Right lobe of liver (tissue), 4 donors: ENCODE measurements at regions not wholly inside any gene's neighbourhood (a gene's known extent, or its start where the extent isn't known, plus 50 kb on each side); places are given as distances from the start of the nearest gene placed in this dataset.

Source experiments
- POLR2A ChIP-seq: fragments of 450-650 bp; IDR thresholded peaks from one replicate; pipeline ENCODE4 v1.6.1; 2017; ENCODE audit warnings: antibody characterized with exemption, mild to moderate bottlenecking
- TF ChIP-seq, protein P1 (sequence below), 4 donors: fragments of 200-600 bp in 3 of 4; fragments of 450-650 bp in 1 of 4; IDR thresholded peaks; one replicate each; pipeline versions ENCODE4 v1.5.1 to v1.8.0; 2016 to 2022; ENCODE audit warnings: antibody characterized with exemption in 4 of 4, mild to moderate bottlenecking in 2 of 4
- donor health status: DM: no; HTN: no; CAD: no.
- donor health status: DM: no; HTN: no; CAD: no.
- donor health status: DM: no; HTN: yes; CAD: no.

- TF ChIP-seq, protein P1, sequence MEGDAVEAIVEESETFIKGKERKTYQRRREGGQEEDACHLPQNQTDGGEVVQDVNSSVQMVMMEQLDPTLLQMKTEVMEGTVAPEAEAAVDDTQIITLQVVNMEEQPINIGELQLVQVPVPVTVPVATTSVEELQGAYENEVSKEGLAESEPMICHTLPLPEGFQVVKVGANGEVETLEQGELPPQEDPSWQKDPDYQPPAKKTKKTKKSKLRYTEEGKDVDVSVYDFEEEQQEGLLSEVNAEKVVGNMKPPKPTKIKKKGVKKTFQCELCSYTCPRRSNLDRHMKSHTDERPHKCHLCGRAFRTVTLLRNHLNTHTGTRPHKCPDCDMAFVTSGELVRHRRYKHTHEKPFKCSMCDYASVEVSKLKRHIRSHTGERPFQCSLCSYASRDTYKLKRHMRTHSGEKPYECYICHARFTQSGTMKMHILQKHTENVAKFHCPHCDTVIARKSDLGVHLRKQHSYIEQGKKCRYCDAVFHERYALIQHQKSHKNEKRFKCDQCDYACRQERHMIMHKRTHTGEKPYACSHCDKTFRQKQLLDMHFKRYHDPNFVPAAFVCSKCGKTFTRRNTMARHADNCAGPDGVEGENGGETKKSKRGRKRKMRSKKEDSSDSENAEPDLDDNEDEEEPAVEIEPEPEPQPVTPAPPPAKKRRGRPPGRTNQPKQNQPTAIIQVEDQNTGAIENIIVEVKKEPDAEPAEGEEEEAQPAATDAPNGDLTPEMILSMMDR (IDR thresholded peaks at IDR 0.05) = no peak
- no peak for TF ChIP-seq POLR2A
Measured at GRCh38 chr6:148200781-148201180, 141.9 kb upstream of the SASH1 start.
